Left lung (tissue), 4 donors: ENCODE measurements at regions not wholly inside any gene's neighbourhood (a gene's known extent, or its start where the extent isn't known, plus 50 kb on each side); places are given as distances from the start of the nearest gene placed in this dataset.

ENCODE experiments used
- ATAC-seq: fragments of 200-7000 bp; cut with Tn5 transposase; one replicate; pipeline ENCODE4 v1.9.1; 2020; ENCODE audit warnings: moderate library complexity
- DNase-seq, 4 donors: peaks; one replicate each; pipeline ENCODE4 v3.0.0-alpha.2; 2013 to 2020
- H3K27ac ChIP-seq, 2 donors: fragments of 200-600 bp; sonication (generic) in 1 of 2; one replicate each; pipeline versions ENCODE4 v1.5.0 to v1.8.0; 2020 to 2021
- H3K27me3 ChIP-seq, 2 donors: fragments of 200-600 bp; sonication (generic) in 1 of 2; one replicate each; pipeline versions ENCODE4 v1.5.0 to v1.8.0; 2020 to 2021
- H3K36me3 ChIP-seq, 2 donors: fragments of 200-600 bp; sonication (generic) in 1 of 2; one replicate each; pipeline versions ENCODE4 v1.5.0 to v1.8.0; 2020 to 2021
- H3K4me1 ChIP-seq, 2 donors: fragments of 200-600 bp; one replicate each; pipeline ENCODE4 v1.8.0; 2021
- H3K4me3 ChIP-seq, 2 donors: fragments of 200-600 bp; sonication (generic) in 1 of 2; one replicate each; pipeline versions ENCODE4 v1.5.0 to v1.8.0; 2020 to 2021; ENCODE audit warnings: mild to moderate bottlenecking in 1 of 2
- H3K9me3 ChIP-seq, 2 donors: fragments of 200-600 bp; sonication (generic) in 1 of 2; one replicate each; pipeline versions ENCODE4 v1.5.0 to v1.8.0; 2020 to 2021
- intact Hi-C, 2 donors: fragments of 100-400 bp; cut with DNase I; formaldehyde crosslinking; loops; one replicate each; pipeline versions ENCODE4 v1.11.2 to v1.14.2; 2022
- TF ChIP-seq, protein P1 (sequence below), 2 donors: fragments of 200-600 bp; sonication (generic) in 1 of 2; IDR thresholded peaks; one replicate each; pipeline versions ENCODE4 v1.5.0 to v1.8.0; 2021; ENCODE audit warnings: antibody characterized with exemption in 2 of 2
- donor health status: DM: no; HTN: yes; CAD: no.
- donor health status: DM: no; HTN: no; CAD: no.

DNA sequence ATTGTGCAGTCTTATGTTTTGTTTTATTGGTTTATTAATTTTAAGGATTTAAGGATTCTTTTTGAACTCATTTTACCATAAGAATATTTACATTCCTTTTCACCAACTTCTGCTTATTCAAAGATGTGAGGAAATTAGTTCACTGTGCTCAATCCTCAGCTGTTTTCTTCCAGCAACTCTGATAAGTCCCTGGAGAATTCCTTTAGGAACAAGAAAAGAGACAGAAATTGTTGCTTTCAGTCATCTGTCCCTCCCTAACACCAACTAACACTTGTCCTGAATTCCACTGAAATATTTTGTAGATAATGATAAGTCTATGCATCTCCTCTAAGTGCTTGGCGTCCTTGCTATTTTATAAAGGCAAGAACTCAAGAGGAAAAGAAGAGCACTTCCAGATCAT lies 334.8 kb upstream of the MARCKS start:
- intact Hi-C loops = no loop called here
- DNase-seq (no peak), ATAC-seq (no peak)
- Histone ChIP-seq H3K4me3 (no peak overlapping the region), H3K9me3 (no peaks in the 10 kb centered on the region), H3K4me1 (no peaks in the 10 kb centered on the region), H3K36me3 (no peaks in the 10 kb centered on the region), H3K27ac (no peak overlapping the region), H3K27me3 (no peaks in the 10 kb centered on the region)
- TF ChIP-seq, protein P1, sequence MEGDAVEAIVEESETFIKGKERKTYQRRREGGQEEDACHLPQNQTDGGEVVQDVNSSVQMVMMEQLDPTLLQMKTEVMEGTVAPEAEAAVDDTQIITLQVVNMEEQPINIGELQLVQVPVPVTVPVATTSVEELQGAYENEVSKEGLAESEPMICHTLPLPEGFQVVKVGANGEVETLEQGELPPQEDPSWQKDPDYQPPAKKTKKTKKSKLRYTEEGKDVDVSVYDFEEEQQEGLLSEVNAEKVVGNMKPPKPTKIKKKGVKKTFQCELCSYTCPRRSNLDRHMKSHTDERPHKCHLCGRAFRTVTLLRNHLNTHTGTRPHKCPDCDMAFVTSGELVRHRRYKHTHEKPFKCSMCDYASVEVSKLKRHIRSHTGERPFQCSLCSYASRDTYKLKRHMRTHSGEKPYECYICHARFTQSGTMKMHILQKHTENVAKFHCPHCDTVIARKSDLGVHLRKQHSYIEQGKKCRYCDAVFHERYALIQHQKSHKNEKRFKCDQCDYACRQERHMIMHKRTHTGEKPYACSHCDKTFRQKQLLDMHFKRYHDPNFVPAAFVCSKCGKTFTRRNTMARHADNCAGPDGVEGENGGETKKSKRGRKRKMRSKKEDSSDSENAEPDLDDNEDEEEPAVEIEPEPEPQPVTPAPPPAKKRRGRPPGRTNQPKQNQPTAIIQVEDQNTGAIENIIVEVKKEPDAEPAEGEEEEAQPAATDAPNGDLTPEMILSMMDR (IDR thresholded peaks at IDR 0.05) = no peak

DNA sequence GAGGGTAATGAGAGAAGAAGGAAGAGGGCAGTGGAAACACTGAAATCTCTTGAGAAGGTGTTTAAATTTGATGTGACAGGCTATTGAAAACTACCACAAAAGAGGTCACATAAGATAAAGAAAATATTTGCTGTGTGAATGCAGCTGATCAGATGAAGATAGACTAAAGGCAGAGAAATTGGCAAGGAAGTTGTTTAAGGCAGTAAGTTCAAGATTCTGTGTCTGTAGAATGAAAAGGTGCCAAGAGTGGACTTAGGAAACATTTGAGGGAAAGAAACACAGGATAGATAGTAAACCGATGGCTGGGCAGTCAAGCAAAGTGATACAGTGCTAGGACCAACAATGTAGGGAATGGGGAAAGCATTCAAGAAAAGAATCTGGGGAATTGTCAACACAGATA lies 332.3 kb upstream of the MARCKS start:
- Histone ChIP-seq H3K36me3 (no peaks in the 10 kb centered on the region), H3K4me3 (no peak overlapping the region), H3K9me3 (no peaks in the 10 kb centered on the region), H3K27ac (no peak overlapping the region), H3K27me3 (no peaks in the 10 kb centered on the region), H3K4me1 (no peaks in the 10 kb centered on the region)
- no peak for ATAC-seq
- no peak for DNase-seq
- intact Hi-C loops = no loop called here
- TF ChIP-seq, protein P1 (IDR thresholded peaks at IDR 0.05) = no peak

DNA sequence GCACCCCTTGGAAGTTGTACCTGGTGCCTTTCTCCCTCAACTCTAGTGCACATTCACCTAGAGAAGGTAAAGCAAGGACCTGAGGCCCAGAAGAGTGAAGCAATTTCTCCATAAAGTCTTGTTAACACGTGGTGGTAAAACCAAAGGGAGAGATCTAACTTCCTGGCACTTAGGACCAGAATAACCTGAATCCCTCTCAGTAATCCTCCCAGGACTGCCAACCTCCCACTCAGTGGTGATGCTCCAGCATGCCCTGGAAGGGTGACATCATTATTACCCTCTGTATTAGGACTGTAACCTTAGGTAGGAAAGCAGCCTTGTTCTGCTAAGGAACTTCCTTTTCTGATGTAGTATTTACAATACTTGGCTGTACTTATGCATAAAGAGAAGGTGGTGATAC lies 330.6 kb upstream of the MARCKS start:
- intact Hi-C loops = no loop called here
- H3K27me3 ChIP-seq = no peaks in the 10 kb centered on the region
- H3K27ac ChIP-seq = no peak overlapping the region
- H3K36me3 ChIP-seq = no peaks in the 10 kb centered on the region
- H3K4me3 ChIP-seq = no peak overlapping the region
- ATAC-seq (no peak), DNase-seq (no peak)
- TF ChIP-seq, protein P1 (IDR thresholded peaks at IDR 0.05) = no peak
- no peaks in the 10 kb centered on the region for H3K4me1 ChIP-seq
- no peaks in the 10 kb centered on the region for H3K9me3 ChIP-seq

DNA sequence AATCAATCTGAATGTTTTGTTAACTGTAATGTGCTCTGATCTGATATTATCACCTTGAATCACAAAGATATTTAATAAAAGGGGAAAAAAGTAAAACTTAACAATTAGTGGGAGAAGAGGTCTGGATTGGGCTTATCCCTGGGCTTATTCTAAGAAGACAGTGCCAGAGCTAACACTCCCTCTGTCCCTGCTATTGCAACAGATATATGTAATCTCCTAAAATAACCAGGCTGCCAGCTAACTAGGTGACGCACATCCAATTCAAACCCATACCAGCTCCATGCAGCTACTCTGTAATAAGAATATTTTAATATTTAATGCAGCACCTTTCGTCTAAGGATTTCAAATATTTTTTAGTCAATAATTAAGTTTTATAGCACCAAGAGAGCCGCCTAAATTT lies 330.1 kb upstream of the MARCKS start:
- no peak overlapping the region for H3K27ac ChIP-seq
- TF ChIP-seq, protein P1 (IDR thresholded peaks at IDR 0.05) = no peak
- no peak overlapping the region for H3K4me3 ChIP-seq
- H3K27me3 ChIP-seq = no peaks in the 10 kb centered on the region
- intact Hi-C loops = no loop called here
- no peak for ATAC-seq
- H3K36me3 ChIP-seq = no peaks in the 10 kb centered on the region
- DNase-seq = no peak
- no peaks in the 10 kb centered on the region for H3K9me3 ChIP-seq
- no peaks in the 10 kb centered on the region for H3K4me1 ChIP-seq

DNA sequence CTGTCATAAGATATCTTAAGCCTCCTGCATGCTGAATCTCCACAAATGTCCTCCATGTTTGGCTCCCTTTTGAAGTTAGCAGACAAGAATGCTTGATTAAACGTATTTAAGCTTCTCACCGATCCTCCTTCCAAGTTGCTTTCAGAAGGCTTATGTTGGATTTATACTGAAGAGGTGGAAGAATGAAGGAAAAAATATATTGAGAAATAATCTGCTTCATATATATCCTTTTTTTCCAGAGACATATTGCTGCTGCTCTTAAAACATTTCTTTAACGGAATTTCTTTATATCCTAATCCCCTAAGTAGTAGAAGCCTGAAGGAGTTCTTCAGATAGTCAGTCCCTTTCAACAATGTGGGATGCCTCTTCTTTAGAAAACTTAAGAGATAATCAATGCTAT lies 329.0 kb upstream of the MARCKS start:
- ATAC-seq (no peak), DNase-seq (no peak)
- no peaks in the 10 kb centered on the region for H3K36me3 ChIP-seq
- TF ChIP-seq, protein P1 (IDR thresholded peaks at IDR 0.05) = no peak
- H3K27me3 ChIP-seq = no peaks in the 10 kb centered on the region
- no peak overlapping the region for H3K4me3 ChIP-seq
- H3K4me1 ChIP-seq = no peaks in the 10 kb centered on the region
- intact Hi-C loops = no loop called here
- H3K9me3 ChIP-seq = no peaks in the 10 kb centered on the region
- H3K27ac ChIP-seq = no peak overlapping the region
